Fibroblast of lung (primary cell): ENCODE measurements at regions not wholly inside any gene's neighbourhood (a gene's known extent, or its start where the extent isn't known, plus 50 kb on each side); places are given as distances from the start of the nearest gene placed in this dataset.
"Not testable (repeated sequence)": the region's sequence is repeated elsewhere in the genome, so short reads cannot be mapped to it uniquely, and the experiment has no call there.

Experiments used
- CTCF ChIP-seq, 2 donors: IDR thresholded peaks in 1 of 2; conservative IDR thresholded peaks in 1 of 2; 1 replicate in 1 of 2; 2 replicates in 1 of 2; pipeline ENCODE4 v1.5.1; 2011 to 2012; ENCODE audit warnings: low read length in 2 of 2, control low read depth in 1 of 2, inconsistent platforms in 1 of 2, low read depth in 1 of 2, mild to moderate bottlenecking in 1 of 2
- EZH2 ChIP-seq: IDR thresholded peaks from 2 replicates; pipeline ENCODE4 v1.5.1; 2012; ENCODE audit warnings: low read length, control low read depth, mild to moderate bottlenecking; ENCODE audit errors: missing control alignments

- not testable (repeated sequence) for TF ChIP-seq CTCF (conservative IDR thresholded peaks at IDR 0.05 in 1 of 2, IDR thresholded peaks at IDR 0.05 in 1 of 2; ENCODE audit: low read depth in 1 of 2, low read length in 2 of 2); EZH2
These were observed 87.2 kb upstream of the SFSWAP start for GRCh38 chr12:131623404-131624368.
